HG03159 (cell line): ENCODE measurements at regions not wholly inside any gene's neighbourhood (a gene's known extent, or its start where the extent isn't known, plus 50 kb on each side); places are given as distances from the start of the nearest gene placed in this dataset.

Source experiments
- ATAC-seq: cut with Tn5 transposase; IDR thresholded peaks from one replicate; pipeline ENCODE4 v1.9.1; 2021; ENCODE audit warnings: mild to moderate bottlenecking, moderate library complexity; ENCODE audit not compliant: unreplicated experiment

GRCh38 chr11:10932976-10933375, 75.1 kb upstream of the ZBED5 start:
- ATAC-seq: no peak

- ATAC-seq: no peak
These were observed 74.2 kb upstream of the ZBED5 start for GRCh38 chr11:10931761-10932670.

GRCh38 chr11:10930972-10931760, 73.3 kb upstream of the ZBED5 start:
- no peak for ATAC-seq

- no peak for ATAC-seq
These were observed 72.5 kb upstream of the ZBED5 start for GRCh38 chr11:10930224-10930971.

GRCh38 chr11:10927538-10927937, 69.7 kb upstream of the ZBED5 start:
- no peak for ATAC-seq

GRCh38 chr11:10926801-10927211, 69.0 kb upstream of the ZBED5 start:
- no peak for ATAC-seq

- no peak for ATAC-seq
These were observed 67.5 kb upstream of the ZBED5 start for GRCh38 chr11:10925149-10925926.

GRCh38 chr11:10923882-10924281, 66.0 kb upstream of the ZBED5 start:
- no peak for ATAC-seq

- no peak for ATAC-seq
These were observed 65.0 kb upstream of the ZBED5 start for GRCh38 chr11:10922892-10923291.

GRCh38 chr11:10920875-10921274, 63.0 kb upstream of the ZBED5 start:
- no peak for ATAC-seq

GRCh38 chr11:10920205-10920604, 62.4 kb upstream of the ZBED5 start:
- ATAC-seq: no peak

- no peak for ATAC-seq
These were observed 60.8 kb upstream of the ZBED5 start for GRCh38 chr11:10918698-10919097.

GRCh38 chr11:10918275-10918674, 60.4 kb upstream of the ZBED5 start:
- ATAC-seq: no peak

GRCh38 chr11:10917802-10918201, 59.9 kb upstream of the ZBED5 start:
- no peak for ATAC-seq

- ATAC-seq: no peak
These were observed 58.8 kb upstream of the ZBED5 start for GRCh38 chr11:10916665-10917064.

- ATAC-seq: no peak
These were observed 56.2 kb upstream of the ZBED5 start for GRCh38 chr11:10914050-10914449.

GRCh38 chr11:10913075-10913474, 55.2 kb upstream of the ZBED5 start:
- ATAC-seq: no peak

GRCh38 chr11:10911907-10912306, 54.1 kb upstream of the ZBED5 start:
- no peak for ATAC-seq

GRCh38 chr11:10909141-10909883, 51.5 kb upstream of the ZBED5 start:
- ATAC-seq: no peak
